Upper lobe of left lung (tissue), 6 donors: ENCODE measurements at regions not wholly inside any gene's neighbourhood (a gene's known extent, or its start where the extent isn't known, plus 50 kb on each side); places are given as distances from the start of the nearest gene placed in this dataset.
A peak's percentile ranks its signal among the peaks of the same experiment; 100 is the strongest.

Experiments used
- ATAC-seq, 2 donors: fragments of 200-7000 bp; cut with Tn5 transposase; one replicate each; pipeline ENCODE4 v1.9.1; 2022; ENCODE audit warnings: mild to moderate bottlenecking in 2 of 2, moderate library complexity in 2 of 2; ENCODE audit not compliant: low FRiP score in 2 of 2
- DNase-seq, 2 donors: peaks; one replicate each; pipeline ENCODE4 v3.0.0-alpha.2; 2019 to 2020
- H3K27ac ChIP-seq, 4 donors: fragments of 200-600 bp; sonication (generic); one replicate each; pipeline ENCODE4 v1.5.1; 2016 to 2019
- H3K27me3 ChIP-seq, 4 donors: fragments of 200-600 bp; sonication (generic); one replicate each; pipeline ENCODE4 v1.5.1; 2017 to 2019
- H3K36me3 ChIP-seq, 4 donors: fragments of 200-600 bp; sonication (generic); one replicate each; pipeline ENCODE4 v1.5.1; 2016 to 2019
- H3K4me1 ChIP-seq, 4 donors: fragments of 200-600 bp; sonication (generic); one replicate each; pipeline ENCODE4 v1.5.1; 2018 to 2019
- H3K4me3 ChIP-seq, 4 donors: fragments of 200-600 bp; sonication (generic); one replicate each; pipeline ENCODE4 v1.5.1; 2017 to 2019; ENCODE audit warnings: mild to moderate bottlenecking in 2 of 4, moderate library complexity in 1 of 4
- H3K9me3 ChIP-seq, 4 donors: fragments of 200-600 bp; sonication (generic); one replicate each; pipeline ENCODE4 v1.5.1; 2018 to 2019
- CTCF ChIP-seq, 6 experiments: fragments of 450-650 bp in 4 of 6; fragments of 200-600 bp in 2 of 6; sonication (generic) in 2 of 6; IDR thresholded peaks; one replicate each; pipeline ENCODE4 v1.5.1; 2016 to 2019; ENCODE audit warnings: antibody characterized with exemption in 6 of 6
- EP300 ChIP-seq, 4 donors: sonication (generic); formaldehyde crosslinking; IDR thresholded peaks; one replicate each; pipeline ENCODE4 v1.5.1; 2017; ENCODE audit warnings: antibody characterized with exemption in 4 of 4, control low read depth in 2 of 4
- POLR2A ChIP-seq, 4 donors: fragments of 450-650 bp; IDR thresholded peaks; one replicate each; pipeline ENCODE4 v1.5.1; 2016 to 2017; ENCODE audit warnings: antibody characterized with exemption in 4 of 4, mild to moderate bottlenecking in 2 of 4
- POLR2AphosphoS5 ChIP-seq, 2 donors: sonication (generic); formaldehyde crosslinking; IDR thresholded peaks; one replicate each; pipeline ENCODE4 v1.5.1; 2017; ENCODE audit warnings: antibody characterized with exemption in 2 of 2
- WGBS, 2 donors: methylation state at CpG; one replicate each; pipeline ENCODE4 v1.1.5; 2017 to 2018; 5-methylcytosine and 5-hydroxymethylcytosine counted together
- donor health status: DM: no; HTN: no; CAD: no; lungs with moderate emphysema.
- donor health status: DM: no; HTN: yes; CAD: no; lungs with severe emphysema.

- no peak for ATAC-seq
- no peak for DNase-seq
- H3K4me1 ChIP-seq: no peaks in the 10 kb centered on the region
- no peaks in the 10 kb centered on the region for H3K27me3 ChIP-seq
- no peaks in the 10 kb centered on the region for H3K9me3 ChIP-seq
- H3K27ac ChIP-seq: no peak overlapping the region
- H3K36me3 ChIP-seq: no peaks in the 10 kb centered on the region
- WGBS, 2 donors: 98 to 100% methylated on average over 1 to 3 of the region's 3 CpGs
- no peak for TF ChIP-seq CTCF (IDR thresholded peaks at IDR 0.05)
- TF ChIP-seq EP300 (IDR thresholded peaks at IDR 0.05): no peak
- no peak for TF ChIP-seq POLR2A (IDR thresholded peaks at IDR 0.05)
- TF ChIP-seq POLR2AphosphoS5 (IDR thresholded peaks at IDR 0.05): no peak
- no peak overlapping the region for H3K4me3 ChIP-seq
Measured at GRCh38 chr12:27382924-27383323, 50.3 kb downstream of the BMAL2 start.

GRCh38 chr12:27383429-27384260 lies 51.0 kb downstream of the BMAL2 start:
- no peaks in the 10 kb centered on the region for H3K36me3 ChIP-seq
- TF ChIP-seq POLR2A (IDR thresholded peaks at IDR 0.05) (no peak), CTCF (IDR thresholded peaks at IDR 0.05) (peak; percentile 57 to 90 (median 69)), EP300 (IDR thresholded peaks at IDR 0.05) (no peak), POLR2AphosphoS5 (IDR thresholded peaks at IDR 0.05) (no peak)
- H3K27me3 ChIP-seq: no peaks in the 10 kb centered on the region
- H3K9me3 ChIP-seq: no peaks in the 10 kb centered on the region
- peak; percentile 61 to 86 for ATAC-seq
- no peak overlapping the region for H3K27ac ChIP-seq
- peak in 1 of 2 donors; percentile 72 for DNase-seq
- no peak overlapping the region for H3K4me3 ChIP-seq
- WGBS, 2 donors: 68 to 69% methylated on average over 12 of the region's 12 CpGs
- no peaks in the 10 kb centered on the region for H3K4me1 ChIP-seq

- H3K4me3 ChIP-seq: no peak overlapping the region
- TF ChIP-seq POLR2AphosphoS5 (IDR thresholded peaks at IDR 0.05) (no peak), EP300 (IDR thresholded peaks at IDR 0.05) (no peak), CTCF (IDR thresholded peaks at IDR 0.05) (no peak), POLR2A (IDR thresholded peaks at IDR 0.05) (no peak)
- ATAC-seq: no peak
- 93 to 97% methylated on average over 1 of the region's 1 CpG for WGBS, 2 donors
- DNase-seq: no peak
- no peaks in the 10 kb centered on the region for H3K9me3 ChIP-seq
- H3K27ac ChIP-seq: no peak overlapping the region
- no peaks in the 10 kb centered on the region for H3K36me3 ChIP-seq
- no peaks in the 10 kb centered on the region for H3K27me3 ChIP-seq
- H3K4me1 ChIP-seq: no peaks in the 10 kb centered on the region
Measured at GRCh38 chr12:27384261-27384590, 51.6 kb downstream of the BMAL2 start.

- Histone ChIP-seq H3K36me3 (no peaks in the 10 kb centered on the region), H3K4me1 (no peaks in the 10 kb centered on the region), H3K9me3 (no peaks in the 10 kb centered on the region), H3K4me3 (no peak overlapping the region), H3K27ac (no peak overlapping the region), H3K27me3 (no peaks in the 10 kb centered on the region)
- WGBS, 2 donors: 80 to 82% methylated on average over 10 of the region's 10 CpGs
- DNase-seq (no peak), ATAC-seq (no peak)
- no peak for TF ChIP-seq CTCF (IDR thresholded peaks at IDR 0.05)
- TF ChIP-seq POLR2A (IDR thresholded peaks at IDR 0.05): no peak
- no peak for TF ChIP-seq POLR2AphosphoS5 (IDR thresholded peaks at IDR 0.05)
- no peak for TF ChIP-seq EP300 (IDR thresholded peaks at IDR 0.05)
Measured at GRCh38 chr12:27385766-27386564, 53.3 kb downstream of the BMAL2 start.
